T-helper 17 cell (primary cell): ENCODE measurements at regions not wholly inside any gene's neighbourhood (a gene's known extent, or its start where the extent isn't known, plus 50 kb on each side); places are given as distances from the start of the nearest gene placed in this dataset.

Experiments used
- ATAC-seq: fragments of 150-1000 bp; cut with Tn5 transposase; 2 replicates; pipeline ENCODE4 v1.10.0; 2021; ENCODE audit warnings: mild to moderate bottlenecking, moderate library complexity
- DNase-seq, 3 donors: peaks; one replicate each; pipeline versions ENCODE4 v3.0.0 to v3.0.0-alpha.2; 2020 to 2021
- H3K9me3 ChIP-seq: one replicate; pipeline ENCODE4 v1.7.0; 2013; ENCODE audit warnings: low read length, mild to moderate bottlenecking; ENCODE audit not compliant: control insufficient read depth, poor library complexity, severe bottlenecking
- H3K27ac Mint-ChIP-seq: one replicate; pipeline ENCODE4 v1.8.0; 2022; ENCODE audit warnings: mild to moderate bottlenecking, moderate library complexity, mixed read lengths
- H3K27me3 Mint-ChIP-seq: one replicate; pipeline ENCODE4 v1.8.0; 2022; ENCODE audit warnings: mixed read lengths
- H3K36me3 Mint-ChIP-seq: one replicate; pipeline ENCODE4 v1.8.0; 2022; ENCODE audit warnings: low read depth, mixed read lengths
- H3K4me1 Mint-ChIP-seq: one replicate; pipeline ENCODE4 v1.8.0; 2022; ENCODE audit warnings: mild to moderate bottlenecking, mixed read lengths
- H3K4me3 Mint-ChIP-seq: one replicate; pipeline ENCODE4 v1.8.0; 2022; ENCODE audit warnings: mild to moderate bottlenecking, moderate library complexity, mixed read lengths

GRCh38 chr3:5811016-5811415 is 623.5 kb downstream of the EDEM1 start:
- Mint-ChIP-seq H3K27ac (no peak overlapping the region), H3K4me3 (no peak overlapping the region), H3K36me3 (no peaks in the 10 kb centered on the region), H3K4me1 (no peaks in the 10 kb centered on the region), H3K27me3 (no peaks in the 10 kb centered on the region)
- no peak for ATAC-seq
- DNase-seq = no peak
- H3K9me3 ChIP-seq = no peaks in the 10 kb centered on the region

GRCh38 chr3:5813521-5813920 is 626.0 kb downstream of the EDEM1 start:
- no peaks in the 10 kb centered on the region for H3K4me1 Mint-ChIP-seq
- ATAC-seq (no peak), DNase-seq (no peak)
- H3K27me3 Mint-ChIP-seq = no peaks in the 10 kb centered on the region
- no peaks in the 10 kb centered on the region for H3K9me3 ChIP-seq
- H3K27ac Mint-ChIP-seq = no peak overlapping the region
- no peaks in the 10 kb centered on the region for H3K36me3 Mint-ChIP-seq
- H3K4me3 Mint-ChIP-seq = no peak overlapping the region

- H3K4me1 Mint-ChIP-seq = no peaks in the 10 kb centered on the region
- H3K27me3 Mint-ChIP-seq = no peaks in the 10 kb centered on the region
- H3K9me3 ChIP-seq = no peaks in the 10 kb centered on the region
- no peak overlapping the region for H3K27ac Mint-ChIP-seq
- no peak overlapping the region for H3K4me3 Mint-ChIP-seq
- no peaks in the 10 kb centered on the region for H3K36me3 Mint-ChIP-seq
- ATAC-seq (no peak), DNase-seq (no peak)
These were observed 635.3 kb downstream of the EDEM1 start for GRCh38 chr3:5822843-5823242.

GRCh38 chr3:5826467-5826866 is 639.0 kb downstream of the EDEM1 start:
- no peaks in the 10 kb centered on the region for H3K36me3 Mint-ChIP-seq
- no peaks in the 10 kb centered on the region for H3K9me3 ChIP-seq
- no peak overlapping the region for H3K4me3 Mint-ChIP-seq
- DNase-seq (no peak), ATAC-seq (no peak)
- H3K27ac Mint-ChIP-seq = no peak overlapping the region
- no peaks in the 10 kb centered on the region for H3K4me1 Mint-ChIP-seq
- no peaks in the 10 kb centered on the region for H3K27me3 Mint-ChIP-seq

- no peaks in the 10 kb centered on the region for H3K9me3 ChIP-seq
- H3K27me3 Mint-ChIP-seq = no peaks in the 10 kb centered on the region
- no peak overlapping the region for H3K27ac Mint-ChIP-seq
- no peaks in the 10 kb centered on the region for H3K4me1 Mint-ChIP-seq
- DNase-seq (no peak), ATAC-seq (no peak)
- no peak overlapping the region for H3K4me3 Mint-ChIP-seq
- no peaks in the 10 kb centered on the region for H3K36me3 Mint-ChIP-seq
These were observed 640.7 kb downstream of the EDEM1 start for GRCh38 chr3:5828251-5828650.

GRCh38 chr3:5840056-5840455 is 652.5 kb downstream of the EDEM1 start:
- Mint-ChIP-seq H3K36me3 (no peaks in the 10 kb centered on the region), H3K4me3 (no peak overlapping the region), H3K4me1 (no peaks in the 10 kb centered on the region), H3K27me3 (no peaks in the 10 kb centered on the region), H3K27ac (no peak overlapping the region)
- ATAC-seq (no peak), DNase-seq (no peak)
- H3K9me3 ChIP-seq = no peaks in the 10 kb centered on the region

- Mint-ChIP-seq H3K36me3 (no peaks in the 10 kb centered on the region), H3K4me3 (no peak overlapping the region), H3K27ac (no peak overlapping the region), H3K4me1 (no peaks in the 10 kb centered on the region), H3K27me3 (no peaks in the 10 kb centered on the region)
- ATAC-seq = no peak
- no peak for DNase-seq
- H3K9me3 ChIP-seq = no peaks in the 10 kb centered on the region
These were observed 654.1 kb downstream of the EDEM1 start for GRCh38 chr3:5841599-5841998.

- H3K27me3 Mint-ChIP-seq = no peaks in the 10 kb centered on the region
- no peak for ATAC-seq
- H3K27ac Mint-ChIP-seq = no peak overlapping the region
These were observed 658.8 kb downstream of the EDEM1 start for GRCh38 chr3:5846261-5846660.

GRCh38 chr3:5861151-5861550 is 673.6 kb downstream of the EDEM1 start:
- no peaks in the 10 kb centered on the region for H3K27me3 Mint-ChIP-seq
- no peaks in the 10 kb centered on the region for H3K36me3 Mint-ChIP-seq
- no peak overlapping the region for H3K27ac Mint-ChIP-seq
- no peak for ATAC-seq
- peaks cover 2% of the 10 kb centered on the region for H3K4me1 Mint-ChIP-seq
- no peak for DNase-seq
- H3K9me3 ChIP-seq = no peaks in the 10 kb centered on the region
- H3K4me3 Mint-ChIP-seq = no peak overlapping the region

More at GRCh38 chr3:5846261-5846660, 658.8 kb downstream of the EDEM1 start:
- H3K4me3 Mint-ChIP-seq = no peak overlapping the region
- DNase-seq = no peak
- H3K36me3 Mint-ChIP-seq = no peaks in the 10 kb centered on the region
- H3K9me3 ChIP-seq = no peaks in the 10 kb centered on the region
- no peaks in the 10 kb centered on the region for H3K4me1 Mint-ChIP-seq

GRCh38 chr3:5874931-5875341 is 687.4 kb downstream of the EDEM1 start:
- no peak for ATAC-seq
- Mint-ChIP-seq H3K36me3 (no peaks in the 10 kb centered on the region), H3K4me3 (no peak overlapping the region), H3K27ac (no peak overlapping the region), H3K27me3 (no peaks in the 10 kb centered on the region), H3K4me1 (no peaks in the 10 kb centered on the region)
- H3K9me3 ChIP-seq = no peaks in the 10 kb centered on the region
- DNase-seq = no peak

GRCh38 chr3:5888851-5889250 is 701.3 kb downstream of the EDEM1 start:
- DNase-seq (no peak), ATAC-seq (no peak)
- Mint-ChIP-seq H3K4me1 (no peaks in the 10 kb centered on the region), H3K27me3 (no peaks in the 10 kb centered on the region), H3K27ac (no peak overlapping the region), H3K4me3 (no peak overlapping the region), H3K36me3 (no peaks in the 10 kb centered on the region)
- H3K9me3 ChIP-seq = no peaks in the 10 kb centered on the region

- no peak overlapping the region for H3K4me3 Mint-ChIP-seq
- no peak overlapping the region for H3K27ac Mint-ChIP-seq
- H3K9me3 ChIP-seq = no peaks in the 10 kb centered on the region
These were observed 701.9 kb downstream of the EDEM1 start for GRCh38 chr3:5889374-5889773.

GRCh38 chr3:5891711-5892110 is 704.2 kb downstream of the EDEM1 start:
- no peaks in the 10 kb centered on the region for H3K4me1 Mint-ChIP-seq
- H3K4me3 Mint-ChIP-seq = no peak overlapping the region
- H3K27ac Mint-ChIP-seq = no peak overlapping the region
- H3K9me3 ChIP-seq = no peaks in the 10 kb centered on the region
- no peak for DNase-seq
- H3K27me3 Mint-ChIP-seq = no peaks in the 10 kb centered on the region
- H3K36me3 Mint-ChIP-seq = no peaks in the 10 kb centered on the region
- no peak for ATAC-seq

More at GRCh38 chr3:5889374-5889773, 701.9 kb downstream of the EDEM1 start:
- H3K27me3 Mint-ChIP-seq = no peaks in the 10 kb centered on the region
- H3K36me3 Mint-ChIP-seq = no peaks in the 10 kb centered on the region
- no peaks in the 10 kb centered on the region for H3K4me1 Mint-ChIP-seq
- DNase-seq (no peak), ATAC-seq (no peak)

- DNase-seq (no peak), ATAC-seq (no peak)
- H3K9me3 ChIP-seq = no peaks in the 10 kb centered on the region
- no peaks in the 10 kb centered on the region for H3K27me3 Mint-ChIP-seq
- no peak overlapping the region for H3K27ac Mint-ChIP-seq
- no peaks in the 10 kb centered on the region for H3K4me1 Mint-ChIP-seq
- H3K36me3 Mint-ChIP-seq = no peaks in the 10 kb centered on the region
- H3K4me3 Mint-ChIP-seq = no peak overlapping the region
These were observed 710.6 kb downstream of the EDEM1 start for GRCh38 chr3:5898106-5898505.
